ENCODE measurements at regions not wholly inside any gene's neighbourhood (a gene's known extent, or its start where the extent isn't known, plus 50 kb on each side); places are given as distances from the start of the nearest gene placed in this dataset.
"Not testable (repeated sequence)": the region's sequence is repeated elsewhere in the genome, so short reads cannot be mapped to it uniquely, and the experiment has no call there.

GRCh38 chr7:113504691-113505090, 386.3 kb upstream of the SMIM30 start:
- TF ChIP-seq CTCF (conservative IDR thresholded peaks at IDR 0.05; ENCODE audit: low read depth), result no peak
- no peak for DNase-seq (ENCODE audit: low spot score)
- ChIA-PET CTCF (interaction anchor here (0.6 kb wide), 1 partner anchor 25 kb away, joined by 3 read pairs; no protein-coding TSS in a partner anchor), POLR2A (ENCODE audit: low non-redundant PET) (no interaction called here)
- H3K27ac ChIP-seq, result no peak overlapping the region

- H3K27ac ChIP-seq, result no peak overlapping the region
- POLR2A ChIA-PET (ENCODE audit: low non-redundant PET), result no interaction called here
- DNase-seq (ENCODE audit: low spot score), result no peak
- no peak for TF ChIP-seq CTCF (conservative IDR thresholded peaks at IDR 0.05; ENCODE audit: low read depth)
- CTCF ChIA-PET, result interaction anchor here (0.5 to 0.6 kb wide), 2 partner anchors 25 to 239 kb away, joined by 3 to 5 read pairs; no protein-coding TSS in a partner anchor
Measured at GRCh38 chr7:113504142-113504541, 385.8 kb upstream of the SMIM30 start.

- POLR2A ChIA-PET (ENCODE audit: low non-redundant PET); H3K27ac ChIP-seq; CTCF ChIA-PET: not testable (repeated sequence)
Measured at GRCh38 chr7:113496586-113496985, 378.2 kb upstream of the SMIM30 start.

GRCh38 chr7:113494797-113495566, 376.6 kb upstream of the SMIM30 start:
- DNase-seq (ENCODE audit: low spot score); CTCF ChIA-PET; POLR2A ChIA-PET (ENCODE audit: low non-redundant PET); H3K27ac ChIP-seq: not testable (repeated sequence)

More at GRCh38 chr7:113496586-113496985, 378.2 kb upstream of the SMIM30 start:
- DNase-seq (ENCODE audit: low spot score), result not testable (repeated sequence)

- ChIA-PET POLR2A (ENCODE audit: low non-redundant PET) (no interaction called here), CTCF (no interaction called here)
- no peak for DNase-seq (ENCODE audit: low spot score)
- no peak for TF ChIP-seq CTCF (conservative IDR thresholded peaks at IDR 0.05; ENCODE audit: low read depth)
- H3K27ac ChIP-seq, result no peak overlapping the region
Measured at GRCh38 chr7:113491305-113491704, 373.0 kb upstream of the SMIM30 start.

- POLR2A ChIA-PET (ENCODE audit: low non-redundant PET), result no interaction called here
- TF ChIP-seq CTCF (conservative IDR thresholded peaks at IDR 0.05; ENCODE audit: low read depth), result no peak
- no peak for DNase-seq (ENCODE audit: low spot score)
- H3K27ac ChIP-seq, result no peak overlapping the region
- CTCF ChIA-PET, result no interaction called here
Measured at GRCh38 chr7:113487925-113488731, 369.8 kb upstream of the SMIM30 start.

GRCh38 chr7:113486548-113486947, 368.2 kb upstream of the SMIM30 start:
- H3K27ac ChIP-seq, result no peak overlapping the region
- no peak for DNase-seq (ENCODE audit: low spot score)
- CTCF ChIA-PET, result no interaction called here
- TF ChIP-seq CTCF (conservative IDR thresholded peaks at IDR 0.05; ENCODE audit: low read depth), result no peak
- POLR2A ChIA-PET (ENCODE audit: low non-redundant PET), result no interaction called here

Data from RWPE1 (cell line).